Lower leg skin (tissue), 4 donors: ENCODE measurements at regions not wholly inside any gene's neighbourhood (a gene's known extent, or its start where the extent isn't known, plus 50 kb on each side); places are given as distances from the start of the nearest gene placed in this dataset.

Experiments used
- DNase-seq, 2 donors: peaks; one replicate each; pipeline ENCODE4 v3.0.0-alpha.2; 2019; ENCODE audit warnings: low spot score in 2 of 2
- H3K4me3 ChIP-seq: fragments of 200-600 bp; sonication (generic); 2 replicates; pipeline ENCODE4 v1.5.1; 2017; ENCODE audit warnings: mild to moderate bottlenecking, low read depth; ENCODE audit not compliant: poor library complexity, severe bottlenecking
- CTCF ChIP-seq, 3 donors: fragments of 450-650 bp; IDR thresholded peaks; one replicate each; pipeline ENCODE4 v1.5.1; 2016; ENCODE audit warnings: antibody characterized with exemption in 3 of 3, mild to moderate bottlenecking in 3 of 3, moderate library complexity in 2 of 3
- POLR2A ChIP-seq, 2 donors: fragments of 450-650 bp; IDR thresholded peaks; one replicate each; pipeline ENCODE4 v1.6.1; 2016 to 2017; ENCODE audit warnings: antibody characterized with exemption in 2 of 2, mild to moderate bottlenecking in 1 of 2, moderate library complexity in 1 of 2
- WGBS, 2 donors: methylation state at CpG; one replicate each; pipeline ENCODE4 v1.1.5; 2018; 5-methylcytosine and 5-hydroxymethylcytosine counted together
- intact Hi-C: fragments of 100-400 bp; cut with DNase I; formaldehyde crosslinking; loops from one replicate; pipeline ENCODE4 v1.15.0; 2023; ENCODE audit warnings: low total_unique reads

- no peak overlapping the region for H3K4me3 ChIP-seq
- no peak for DNase-seq
- WGBS, 2 donors, result 76 to 78% methylated on average over 4 of the region's 4 CpGs
- TF ChIP-seq CTCF (IDR thresholded peaks at IDR 0.05) (no peak), POLR2A (IDR thresholded peaks at IDR 0.05) (no peak)
- intact Hi-C loops, result no loop called here
Measured at GRCh38 chr2:38230756-38231155, 146.3 kb downstream of the ATL2 start.

- H3K4me3 ChIP-seq, result no peak overlapping the region
- no peak for DNase-seq
- TF ChIP-seq POLR2A (IDR thresholded peaks at IDR 0.05) (no peak), CTCF (IDR thresholded peaks at IDR 0.05) (no peak)
- intact Hi-C loops, result no loop called here
Measured at GRCh38 chr2:38228753-38229152, 148.3 kb downstream of the ATL2 start.

- TF ChIP-seq CTCF (IDR thresholded peaks at IDR 0.05) (no peak), POLR2A (IDR thresholded peaks at IDR 0.05) (no peak)
- 74 to 96% methylated on average over 1 of the region's 1 CpG for WGBS, 2 donors
- DNase-seq, result no peak
- intact Hi-C loops, result no loop called here
- H3K4me3 ChIP-seq, result no peak overlapping the region
Measured at GRCh38 chr2:38224821-38225437, 149.0 kb upstream of the CYP1B1 start.

- intact Hi-C loops, result no loop called here
- 92 to 94% methylated on average over 2 of the region's 2 CpGs for WGBS, 2 donors
- H3K4me3 ChIP-seq, result no peak overlapping the region
- DNase-seq, result no peak
- TF ChIP-seq CTCF (IDR thresholded peaks at IDR 0.05) (no peak), POLR2A (IDR thresholded peaks at IDR 0.05) (no peak)
Measured at GRCh38 chr2:38224181-38224580, 148.2 kb upstream of the CYP1B1 start.

DNA sequence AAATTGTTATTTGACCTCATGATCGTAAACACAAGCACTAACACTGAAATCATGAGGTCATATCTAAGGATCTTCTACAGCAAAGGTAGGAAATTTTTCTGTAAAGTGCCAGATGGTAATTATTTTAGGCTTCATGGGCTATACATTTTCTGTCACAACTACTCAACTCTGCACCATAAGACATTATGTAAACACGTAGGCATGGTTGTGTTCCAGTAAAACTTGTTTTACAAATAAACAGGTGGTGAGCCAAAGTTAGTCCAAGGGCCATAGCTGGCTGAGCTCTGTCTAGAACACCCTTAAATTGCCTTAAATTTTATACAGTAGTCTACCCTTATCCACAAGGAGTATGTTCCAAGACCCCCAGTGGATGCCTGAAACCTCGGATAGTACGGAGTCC lies 147.3 kb upstream of the CYP1B1 start:
- H3K4me3 ChIP-seq, result no peak overlapping the region
- intact Hi-C loops, result no loop called here
- DNase-seq, result no peak
- 84 to 89% methylated on average over 4 of the region's 4 CpGs for WGBS, 2 donors
- TF ChIP-seq CTCF (IDR thresholded peaks at IDR 0.05), result no peak
- TF ChIP-seq POLR2A (IDR thresholded peaks at IDR 0.05), result no peak

- TF ChIP-seq CTCF (IDR thresholded peaks at IDR 0.05) (no peak), POLR2A (IDR thresholded peaks at IDR 0.05) (no peak)
- 86 to 89% methylated on average over 3 of the region's 3 CpGs for WGBS, 2 donors
- intact Hi-C loops, result no loop called here
- DNase-seq, result no peak
- H3K4me3 ChIP-seq, result no peak overlapping the region
Measured at GRCh38 chr2:38220164-38220563, 144.2 kb upstream of the CYP1B1 start.
